Gastroesophageal sphincter (tissue), 4 donors: ENCODE measurements at regions not wholly inside any gene's neighbourhood (a gene's known extent, or its start where the extent isn't known, plus 50 kb on each side); places are given as distances from the start of the nearest gene placed in this dataset.

Experiments used
- ATAC-seq: fragments of 150-250 bp; one replicate; pipeline ENCODE4 v1.9.1; 2016; ENCODE audit warnings: mild to moderate bottlenecking, moderate library complexity
- H3K27ac ChIP-seq, 4 donors: fragments of 200-600 bp; sonication (generic) in 3 of 4; 1 replicate in 3 of 4; 2 replicates in 1 of 4; pipeline ENCODE4 v1.5.1; 2016 to 2019
- H3K27me3 ChIP-seq: fragments of 200-600 bp; sonication (generic); one replicate; pipeline ENCODE4 v1.5.1; 2019
- H3K36me3 ChIP-seq, 2 donors: fragments of 200-600 bp; sonication (generic); one replicate each; pipeline ENCODE4 v1.5.1; 2019; ENCODE audit warnings: control low read depth in 1 of 2
- H3K4me1 ChIP-seq, 3 donors: fragments of 200-600 bp; sonication (generic); 1 replicate in 2 of 3; 2 replicates in 1 of 3; pipeline ENCODE4 v1.5.1; 2016 to 2019; ENCODE audit warnings: control low read depth in 2 of 3
- H3K4me3 ChIP-seq, 2 donors: fragments of 200-600 bp; sonication (generic); one replicate each; pipeline ENCODE4 v1.5.1; 2019; ENCODE audit warnings: mild to moderate bottlenecking in 1 of 2, moderate library complexity in 1 of 2
- H3K9me3 ChIP-seq, 3 donors: fragments of 200-600 bp; sonication (generic); one replicate each; pipeline ENCODE4 v1.5.1; 2017 to 2019; ENCODE audit warnings: control low read depth in 2 of 3
- EP300 ChIP-seq: sonication (generic); formaldehyde crosslinking; IDR thresholded peaks from one replicate; pipeline ENCODE4 v1.6.1; 2017; ENCODE audit warnings: antibody characterized with exemption, mild to moderate bottlenecking
- POLR2A ChIP-seq, 2 donors: fragments of 450-650 bp; IDR thresholded peaks; one replicate each; pipeline ENCODE4 v1.6.1; 2017; ENCODE audit warnings: antibody characterized with exemption in 2 of 2, mild to moderate bottlenecking in 2 of 2, moderate library complexity in 1 of 2
- POLR2AphosphoS5 ChIP-seq: sonication (generic); formaldehyde crosslinking; IDR thresholded peaks from one replicate; pipeline ENCODE4 v1.6.1; 2017; ENCODE audit warnings: antibody characterized with exemption
- WGBS, 2 donors: methylation state at CpG; one replicate each; pipeline ENCODE4 v1.1.5; 2018; ENCODE audit warnings: low coverage in 1 of 2; 5-methylcytosine and 5-hydroxymethylcytosine counted together
- TF ChIP-seq, protein P1 (sequence below), 4 experiments: fragments of 200-600 bp in 2 of 4; fragments of 450-650 bp in 2 of 4; sonication (generic) in 1 of 4; IDR thresholded peaks; one replicate each; pipeline ENCODE4 v1.5.1; 2017 to 2019; ENCODE audit warnings: antibody characterized with exemption in 4 of 4, mild to moderate bottlenecking in 2 of 4, moderate library complexity in 2 of 4

- no peak for TF ChIP-seq POLR2AphosphoS5
- TF ChIP-seq, protein P1, sequence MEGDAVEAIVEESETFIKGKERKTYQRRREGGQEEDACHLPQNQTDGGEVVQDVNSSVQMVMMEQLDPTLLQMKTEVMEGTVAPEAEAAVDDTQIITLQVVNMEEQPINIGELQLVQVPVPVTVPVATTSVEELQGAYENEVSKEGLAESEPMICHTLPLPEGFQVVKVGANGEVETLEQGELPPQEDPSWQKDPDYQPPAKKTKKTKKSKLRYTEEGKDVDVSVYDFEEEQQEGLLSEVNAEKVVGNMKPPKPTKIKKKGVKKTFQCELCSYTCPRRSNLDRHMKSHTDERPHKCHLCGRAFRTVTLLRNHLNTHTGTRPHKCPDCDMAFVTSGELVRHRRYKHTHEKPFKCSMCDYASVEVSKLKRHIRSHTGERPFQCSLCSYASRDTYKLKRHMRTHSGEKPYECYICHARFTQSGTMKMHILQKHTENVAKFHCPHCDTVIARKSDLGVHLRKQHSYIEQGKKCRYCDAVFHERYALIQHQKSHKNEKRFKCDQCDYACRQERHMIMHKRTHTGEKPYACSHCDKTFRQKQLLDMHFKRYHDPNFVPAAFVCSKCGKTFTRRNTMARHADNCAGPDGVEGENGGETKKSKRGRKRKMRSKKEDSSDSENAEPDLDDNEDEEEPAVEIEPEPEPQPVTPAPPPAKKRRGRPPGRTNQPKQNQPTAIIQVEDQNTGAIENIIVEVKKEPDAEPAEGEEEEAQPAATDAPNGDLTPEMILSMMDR (IDR thresholded peaks at IDR 0.05) = no peak
- TF ChIP-seq POLR2A (IDR thresholded peaks at IDR 0.05) = no peak
- no peak for TF ChIP-seq EP300
- Histone ChIP-seq H3K27me3 (no peaks in the 10 kb centered on the region), H3K9me3 (no peaks in the 10 kb centered on the region), H3K4me3 (no peak overlapping the region), H3K4me1 (no peaks in the 10 kb centered on the region), H3K36me3 (no peaks in the 10 kb centered on the region), H3K27ac (no peak overlapping the region)
- no peak for ATAC-seq
- 80 to 83% methylated on average over 4 to 5 of the region's 5 CpGs for WGBS, 2 donors
Observed at GRCh38 chr6:9979996-9980395, 434.9 kb downstream of the TFAP2A start.

DNA sequence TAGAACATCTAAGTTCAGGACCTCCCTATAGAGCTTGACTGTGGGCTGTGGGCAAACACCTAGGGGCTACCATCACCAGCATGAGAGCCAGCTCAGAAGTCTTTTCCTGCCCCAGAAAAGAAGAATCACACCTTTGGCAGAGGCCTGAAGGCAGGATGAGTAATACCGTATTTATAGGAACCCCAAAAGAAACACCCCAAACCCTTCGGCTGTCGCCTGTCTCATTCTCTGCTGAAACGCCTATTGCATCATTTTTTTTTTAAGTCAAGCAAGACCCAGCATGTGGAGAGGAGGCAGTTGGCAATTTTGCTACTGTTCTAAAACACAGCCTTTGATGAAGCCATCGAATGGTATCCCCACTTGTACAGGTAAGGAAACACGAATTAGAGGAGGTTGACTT lies 436.4 kb downstream of the TFAP2A start:
- H3K4me3 ChIP-seq = no peak overlapping the region
- no peak overlapping the region for H3K27ac ChIP-seq
- no peaks in the 10 kb centered on the region for H3K4me1 ChIP-seq
- no peak for ATAC-seq
- no peaks in the 10 kb centered on the region for H3K9me3 ChIP-seq
- TF ChIP-seq EP300 (no peak), POLR2A (IDR thresholded peaks at IDR 0.05) (no peak), POLR2AphosphoS5 (no peak)
- TF ChIP-seq, protein P1 (IDR thresholded peaks at IDR 0.05) = no peak
- WGBS, 2 donors = 87 to 93% methylated on average over 6 of the region's 6 CpGs
- H3K36me3 ChIP-seq = no peaks in the 10 kb centered on the region
- no peaks in the 10 kb centered on the region for H3K27me3 ChIP-seq

GRCh38 chr6:9977411-9977810 lies 437.5 kb downstream of the TFAP2A start:
- TF ChIP-seq POLR2A (IDR thresholded peaks at IDR 0.05) (no peak), POLR2AphosphoS5 (no peak), EP300 (no peak)
- TF ChIP-seq, protein P1 (IDR thresholded peaks at IDR 0.05) = no peak
- Histone ChIP-seq H3K4me3 (no peak overlapping the region), H3K36me3 (no peaks in the 10 kb centered on the region), H3K9me3 (no peaks in the 10 kb centered on the region), H3K27ac (no peak overlapping the region), H3K4me1 (no peaks in the 10 kb centered on the region), H3K27me3 (no peaks in the 10 kb centered on the region)
- 11 to 20% methylated on average over 1 to 2 of the region's 2 CpGs for WGBS, 2 donors
- ATAC-seq = no peak

GRCh38 chr6:9961646-9962045 lies 453.2 kb downstream of the TFAP2A start:
- H3K4me1 ChIP-seq = no peaks in the 10 kb centered on the region
- no peaks in the 10 kb centered on the region for H3K9me3 ChIP-seq
- H3K27ac ChIP-seq = no peak overlapping the region
- 73 to 89% methylated on average over 4 to 5 of the region's 5 CpGs for WGBS, 2 donors
- H3K27me3 ChIP-seq = peaks cover 7% of the 10 kb centered on the region
- no peaks in the 10 kb centered on the region for H3K36me3 ChIP-seq
- ATAC-seq = no peak
- no peak overlapping the region for H3K4me3 ChIP-seq
- TF ChIP-seq EP300 (no peak), POLR2AphosphoS5 (no peak), POLR2A (IDR thresholded peaks at IDR 0.05) (no peak)
- TF ChIP-seq, protein P1 (IDR thresholded peaks at IDR 0.05) = no peak

GRCh38 chr6:9957215-9957759 lies 457.6 kb downstream of the TFAP2A start:
- H3K4me1 ChIP-seq = no peaks in the 10 kb centered on the region
- 88 to 95% methylated on average over 2 of the region's 2 CpGs for WGBS, 2 donors

More at GRCh38 chr6:9957215-9957759, 457.6 kb downstream of the TFAP2A start:
- no peak overlapping the region for H3K4me3 ChIP-seq
- TF ChIP-seq POLR2AphosphoS5 (no peak), EP300 (no peak), POLR2A (IDR thresholded peaks at IDR 0.05) (no peak)
- TF ChIP-seq, protein P1 (IDR thresholded peaks at IDR 0.05) = no peak
- H3K27ac ChIP-seq = no peak overlapping the region
- no peak for ATAC-seq
- no peaks in the 10 kb centered on the region for H3K9me3 ChIP-seq
- H3K36me3 ChIP-seq = no peaks in the 10 kb centered on the region
- peaks cover 7% of the 10 kb centered on the region for H3K27me3 ChIP-seq
